C4-2B (cell line): ENCODE measurements at regions not wholly inside any gene's neighbourhood (a gene's known extent, or its start where the extent isn't known, plus 50 kb on each side); places are given as distances from the start of the nearest gene placed in this dataset.

ENCODE experiments used
- H3K27ac ChIP-seq: fragments of 450-650 bp; 2 replicates; pipeline ENCODE4 v1.5.1; 2017
- ZFX ChIP-seq: fragments of 450-650 bp; IDR thresholded peaks from 2 replicates; pipeline ENCODE4 v1.6.1; 2017
- TF ChIP-seq, protein P1 (sequence below): fragments of 450-650 bp; conservative IDR thresholded peaks from 2 replicates; pipeline ENCODE4 v1.5.1; 2017; ENCODE audit warnings: mild to moderate bottlenecking

- H3K27ac ChIP-seq: no peak overlapping the region
- no peak for TF ChIP-seq ZFX
- TF ChIP-seq, protein P1, sequence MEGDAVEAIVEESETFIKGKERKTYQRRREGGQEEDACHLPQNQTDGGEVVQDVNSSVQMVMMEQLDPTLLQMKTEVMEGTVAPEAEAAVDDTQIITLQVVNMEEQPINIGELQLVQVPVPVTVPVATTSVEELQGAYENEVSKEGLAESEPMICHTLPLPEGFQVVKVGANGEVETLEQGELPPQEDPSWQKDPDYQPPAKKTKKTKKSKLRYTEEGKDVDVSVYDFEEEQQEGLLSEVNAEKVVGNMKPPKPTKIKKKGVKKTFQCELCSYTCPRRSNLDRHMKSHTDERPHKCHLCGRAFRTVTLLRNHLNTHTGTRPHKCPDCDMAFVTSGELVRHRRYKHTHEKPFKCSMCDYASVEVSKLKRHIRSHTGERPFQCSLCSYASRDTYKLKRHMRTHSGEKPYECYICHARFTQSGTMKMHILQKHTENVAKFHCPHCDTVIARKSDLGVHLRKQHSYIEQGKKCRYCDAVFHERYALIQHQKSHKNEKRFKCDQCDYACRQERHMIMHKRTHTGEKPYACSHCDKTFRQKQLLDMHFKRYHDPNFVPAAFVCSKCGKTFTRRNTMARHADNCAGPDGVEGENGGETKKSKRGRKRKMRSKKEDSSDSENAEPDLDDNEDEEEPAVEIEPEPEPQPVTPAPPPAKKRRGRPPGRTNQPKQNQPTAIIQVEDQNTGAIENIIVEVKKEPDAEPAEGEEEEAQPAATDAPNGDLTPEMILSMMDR: no peak
Measured at GRCh38 chr2:163834221-163834620, 98.4 kb upstream of the FIGN start.

- no peak for TF ChIP-seq ZFX
- TF ChIP-seq, protein P1: no peak
- H3K27ac ChIP-seq: no peak overlapping the region
Measured at GRCh38 chr2:163828771-163829170, 93.0 kb upstream of the FIGN start.

DNA sequence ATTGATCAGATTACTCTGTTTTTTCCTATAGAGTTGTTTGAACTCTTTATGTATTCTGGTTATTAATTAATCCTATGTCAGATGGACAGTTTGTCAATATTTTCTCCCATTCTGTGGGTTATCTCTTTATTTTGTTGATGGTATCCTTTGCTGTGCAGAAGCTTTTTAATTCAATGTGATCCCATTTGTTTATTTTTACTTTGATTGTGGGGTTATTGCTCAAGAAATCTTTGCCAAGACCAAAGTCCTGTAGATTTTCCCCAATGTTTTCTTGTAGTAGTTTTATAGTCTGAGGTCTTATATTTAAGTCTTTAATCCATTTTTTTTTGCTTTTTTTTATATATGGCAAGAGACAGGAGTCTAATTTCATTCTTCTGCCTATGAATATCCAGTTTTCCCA is 86.2 kb upstream of the FIGN start:
- no peak overlapping the region for H3K27ac ChIP-seq
- TF ChIP-seq, protein P1: no peak
- no peak for TF ChIP-seq ZFX

DNA sequence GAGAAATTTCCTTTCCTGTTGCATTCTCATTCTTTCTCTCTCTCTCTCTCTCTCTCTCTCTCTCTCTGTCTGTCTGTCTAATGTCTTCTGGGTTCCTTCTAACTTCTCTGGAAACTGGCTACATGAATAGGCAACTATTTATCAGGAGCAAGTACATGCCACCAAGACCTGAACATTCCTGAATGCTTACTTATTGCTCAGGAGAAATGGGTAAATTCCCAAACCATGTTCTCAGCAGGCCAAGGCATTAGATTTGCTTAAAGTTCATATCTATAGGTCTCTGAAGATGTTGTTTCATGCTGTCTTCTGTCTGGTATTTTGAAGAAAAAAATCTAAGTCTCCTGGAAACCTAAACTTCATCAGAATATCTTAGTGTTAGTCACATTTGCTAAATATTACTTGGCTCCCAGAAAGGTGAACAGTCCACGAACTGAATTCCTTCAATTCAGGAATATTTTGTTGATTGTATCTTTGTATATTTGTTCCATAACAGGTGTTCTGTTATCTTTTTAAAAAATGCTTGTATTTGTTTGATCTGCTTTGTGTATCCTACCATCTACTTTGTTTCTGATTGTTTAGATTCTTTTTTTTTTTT is 77.2 kb upstream of the FIGN start:
- H3K27ac ChIP-seq: no peak overlapping the region
- TF ChIP-seq, protein P1: no peak
- TF ChIP-seq ZFX: no peak

DNA sequence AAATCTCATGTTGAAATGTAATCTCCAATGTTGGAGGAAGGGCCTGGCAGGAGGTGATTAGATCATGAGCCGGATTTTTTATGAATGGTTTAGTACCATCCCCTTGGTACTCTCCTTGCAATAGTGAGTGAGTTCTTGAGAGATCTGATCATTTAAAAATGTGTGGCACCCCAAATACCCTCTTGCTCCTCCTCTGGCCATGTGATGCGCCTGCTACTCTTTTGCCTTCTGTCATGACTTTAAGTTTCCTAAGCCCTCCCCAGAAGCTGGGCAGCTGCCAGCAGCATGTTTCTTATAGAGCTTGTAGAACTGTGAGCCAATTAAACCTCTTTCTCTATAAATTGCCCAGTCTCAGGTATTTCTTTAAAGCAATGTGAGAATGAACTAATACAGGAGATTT is 72.6 kb upstream of the FIGN start:
- H3K27ac ChIP-seq: no peak overlapping the region
- TF ChIP-seq, protein P1: no peak
- TF ChIP-seq ZFX: no peak

- TF ChIP-seq, protein P1: no peak
- no peak for TF ChIP-seq ZFX
- H3K27ac ChIP-seq: no peak overlapping the region
Measured at GRCh38 chr2:163802284-163802683, 66.5 kb upstream of the FIGN start.

DNA sequence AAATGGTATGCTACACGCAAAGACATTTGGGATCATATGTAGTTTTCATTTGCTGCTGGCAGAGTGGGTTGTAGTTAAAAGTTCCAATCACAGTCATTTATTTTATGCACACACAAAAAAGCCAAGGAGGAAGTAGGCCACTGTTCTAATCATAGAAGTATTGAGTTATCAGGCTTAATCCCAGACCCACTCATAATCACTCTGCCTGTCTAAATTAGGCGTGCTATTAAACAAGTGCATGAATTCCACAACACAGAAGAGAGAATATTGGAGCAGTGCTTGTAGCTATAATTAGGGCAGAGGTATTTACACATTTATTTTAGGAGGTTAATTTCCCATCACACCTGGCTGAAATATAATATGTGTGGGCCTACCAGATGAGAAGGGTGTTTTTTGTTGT is 65.7 kb upstream of the FIGN start:
- H3K27ac ChIP-seq: no peak overlapping the region
- TF ChIP-seq ZFX: no peak
- TF ChIP-seq, protein P1: no peak
